Ascending aorta (tissue), 2 donors: ENCODE measurements at regions not wholly inside any gene's neighbourhood (a gene's known extent, or its start where the extent isn't known, plus 50 kb on each side); places are given as distances from the start of the nearest gene placed in this dataset.

Source experiments
- DNase-seq, 2 donors: peaks; one replicate each; pipeline ENCODE4 v3.0.0-alpha.2; 2019; ENCODE audit warnings: low spot score in 2 of 2
- H3K27ac ChIP-seq, 2 donors: fragments of 200-600 bp; sonication (generic); one replicate each; pipeline ENCODE4 v1.5.1; 2016 to 2017; ENCODE audit warnings: mild to moderate bottlenecking in 1 of 2
- H3K27me3 ChIP-seq: fragments of 200-600 bp; sonication (generic); one replicate; pipeline ENCODE4 v1.5.1; 2017
- H3K36me3 ChIP-seq, 2 donors: fragments of 200-600 bp; sonication (generic); one replicate each; pipeline ENCODE4 v1.5.1; 2016
- H3K4me1 ChIP-seq, 2 donors: fragments of 200-600 bp; sonication (generic); one replicate each; pipeline ENCODE4 v1.5.1; 2016 to 2017; ENCODE audit warnings: mild to moderate bottlenecking in 1 of 2
- H3K4me3 ChIP-seq, 2 donors: fragments of 200-600 bp; sonication (generic); one replicate each; pipeline ENCODE4 v1.5.1; 2016 to 2017; ENCODE audit warnings: mild to moderate bottlenecking in 1 of 2
- H3K9me3 ChIP-seq, 2 donors: fragments of 200-600 bp; sonication (generic); one replicate each; pipeline ENCODE4 v1.5.1; 2016
- intact Hi-C: fragments of 100-400 bp; cut with DNase I; formaldehyde crosslinking; loops from one replicate; pipeline ENCODE4 v1.15.1; 2023
- TF ChIP-seq, protein P1 (sequence below), 3 experiments: fragments of 200-600 bp in 2 of 3; fragments of 450-650 bp in 1 of 3; sonication (generic) in 2 of 3; IDR thresholded peaks; one replicate each; pipeline ENCODE4 v1.5.1; 2016 to 2019; ENCODE audit warnings: antibody characterized with exemption in 3 of 3, mild to moderate bottlenecking in 1 of 3, moderate library complexity in 1 of 3

DNA sequence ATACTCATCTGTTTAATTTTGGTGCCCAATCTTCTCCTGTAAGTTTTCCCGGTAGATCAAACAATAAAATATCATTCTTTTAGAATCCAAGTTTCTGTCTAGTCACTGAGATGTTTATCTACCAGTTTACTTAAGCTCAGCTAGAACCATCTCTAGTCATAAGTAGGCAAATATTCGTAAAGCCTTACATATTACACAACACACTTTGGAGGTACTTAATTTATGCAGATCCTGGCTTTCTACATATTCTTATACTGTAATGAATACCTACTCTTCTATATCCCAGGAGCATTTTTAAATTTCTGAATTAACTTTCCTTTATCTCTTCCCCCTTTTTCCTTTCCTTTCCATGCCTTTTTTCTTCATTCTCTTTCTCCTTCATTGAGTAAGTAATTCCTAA lies 185.9 kb upstream of the ZBTB20 start:
- Histone ChIP-seq H3K36me3 (no peaks in the 10 kb centered on the region), H3K9me3 (no peaks in the 10 kb centered on the region), H3K27ac (no peak overlapping the region), H3K4me1 (no peaks in the 10 kb centered on the region), H3K27me3 (no peaks in the 10 kb centered on the region), H3K4me3 (no peak overlapping the region)
- DNase-seq, result no peak
- intact Hi-C loops, result no loop called here
- TF ChIP-seq, protein P1, sequence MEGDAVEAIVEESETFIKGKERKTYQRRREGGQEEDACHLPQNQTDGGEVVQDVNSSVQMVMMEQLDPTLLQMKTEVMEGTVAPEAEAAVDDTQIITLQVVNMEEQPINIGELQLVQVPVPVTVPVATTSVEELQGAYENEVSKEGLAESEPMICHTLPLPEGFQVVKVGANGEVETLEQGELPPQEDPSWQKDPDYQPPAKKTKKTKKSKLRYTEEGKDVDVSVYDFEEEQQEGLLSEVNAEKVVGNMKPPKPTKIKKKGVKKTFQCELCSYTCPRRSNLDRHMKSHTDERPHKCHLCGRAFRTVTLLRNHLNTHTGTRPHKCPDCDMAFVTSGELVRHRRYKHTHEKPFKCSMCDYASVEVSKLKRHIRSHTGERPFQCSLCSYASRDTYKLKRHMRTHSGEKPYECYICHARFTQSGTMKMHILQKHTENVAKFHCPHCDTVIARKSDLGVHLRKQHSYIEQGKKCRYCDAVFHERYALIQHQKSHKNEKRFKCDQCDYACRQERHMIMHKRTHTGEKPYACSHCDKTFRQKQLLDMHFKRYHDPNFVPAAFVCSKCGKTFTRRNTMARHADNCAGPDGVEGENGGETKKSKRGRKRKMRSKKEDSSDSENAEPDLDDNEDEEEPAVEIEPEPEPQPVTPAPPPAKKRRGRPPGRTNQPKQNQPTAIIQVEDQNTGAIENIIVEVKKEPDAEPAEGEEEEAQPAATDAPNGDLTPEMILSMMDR (IDR thresholded peaks at IDR 0.05), result no peak

DNA sequence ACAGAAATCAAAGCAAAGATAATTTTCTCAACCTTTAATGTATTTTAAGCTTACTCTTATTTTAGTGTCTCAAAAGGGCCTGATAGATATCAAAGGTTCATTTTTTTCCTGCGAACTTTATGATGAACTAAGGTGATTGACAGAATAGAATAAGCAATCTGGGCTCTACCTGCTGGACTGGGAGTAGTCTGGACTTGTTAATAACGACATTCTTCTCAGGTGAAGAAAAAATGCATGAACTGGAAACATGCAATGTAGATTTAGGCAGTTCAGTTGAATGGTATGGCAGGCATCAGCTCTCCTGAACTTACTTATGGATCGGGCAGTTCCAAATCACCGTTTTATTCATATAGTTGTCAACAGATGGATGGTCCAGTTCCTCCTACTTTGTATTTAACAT lies 189.7 kb upstream of the ZBTB20 start:
- TF ChIP-seq, protein P1 (IDR thresholded peaks at IDR 0.05), result no peak
- DNase-seq, result no peak
- H3K9me3 ChIP-seq, result no peaks in the 10 kb centered on the region
- no peak overlapping the region for H3K27ac ChIP-seq
- intact Hi-C loops, result no loop called here
- H3K4me1 ChIP-seq, result no peaks in the 10 kb centered on the region
- no peaks in the 10 kb centered on the region for H3K27me3 ChIP-seq
- H3K36me3 ChIP-seq, result no peaks in the 10 kb centered on the region
- no peak overlapping the region for H3K4me3 ChIP-seq

DNA sequence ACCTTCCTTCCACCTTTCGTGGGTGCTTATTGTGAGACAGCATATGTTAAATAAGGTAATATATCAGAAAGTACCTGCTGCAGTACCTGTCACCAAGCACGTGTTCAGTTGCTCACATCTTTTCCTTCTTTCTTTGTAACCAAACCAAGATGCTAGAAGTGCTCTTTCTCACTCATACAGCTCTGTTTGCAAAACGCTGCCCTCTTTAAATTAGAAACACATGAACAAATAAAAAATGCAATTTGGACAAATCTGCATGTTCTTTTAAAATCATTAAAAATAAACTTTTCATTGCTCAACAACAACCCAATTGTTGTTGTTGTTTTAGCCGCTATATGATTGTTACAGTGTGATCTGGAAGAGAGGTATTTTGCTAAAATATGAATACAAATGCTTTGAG lies 193.5 kb upstream of the ZBTB20 start:
- intact Hi-C loops, result no loop called here
- Histone ChIP-seq H3K27me3 (no peaks in the 10 kb centered on the region), H3K36me3 (no peaks in the 10 kb centered on the region), H3K9me3 (no peaks in the 10 kb centered on the region), H3K4me3 (no peak overlapping the region), H3K27ac (no peak overlapping the region), H3K4me1 (no peaks in the 10 kb centered on the region)
- TF ChIP-seq, protein P1 (IDR thresholded peaks at IDR 0.05), result no peak
- no peak for DNase-seq

DNA sequence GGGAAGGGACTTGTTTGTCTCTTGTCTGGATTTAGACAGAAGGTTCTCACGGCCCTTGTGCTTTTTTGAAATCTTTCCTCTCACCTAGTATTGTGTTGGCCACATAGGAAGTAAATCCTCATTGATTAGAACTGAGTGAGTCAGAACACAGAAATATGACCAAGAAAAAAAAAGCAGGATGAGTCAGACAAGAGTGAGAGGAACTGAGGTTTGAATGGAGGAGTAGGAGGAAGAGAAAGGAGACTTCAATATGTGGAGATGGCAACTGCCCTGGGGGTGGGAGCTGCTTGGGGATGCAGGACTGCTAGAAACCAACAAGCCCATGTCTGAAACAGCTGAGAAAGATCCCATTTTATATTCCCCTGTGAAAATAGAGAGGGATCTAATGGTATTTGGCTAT lies 194.1 kb upstream of the ZBTB20 start:
- H3K4me1 ChIP-seq, result no peaks in the 10 kb centered on the region
- no peaks in the 10 kb centered on the region for H3K36me3 ChIP-seq
- intact Hi-C loops, result no loop called here

DNA sequence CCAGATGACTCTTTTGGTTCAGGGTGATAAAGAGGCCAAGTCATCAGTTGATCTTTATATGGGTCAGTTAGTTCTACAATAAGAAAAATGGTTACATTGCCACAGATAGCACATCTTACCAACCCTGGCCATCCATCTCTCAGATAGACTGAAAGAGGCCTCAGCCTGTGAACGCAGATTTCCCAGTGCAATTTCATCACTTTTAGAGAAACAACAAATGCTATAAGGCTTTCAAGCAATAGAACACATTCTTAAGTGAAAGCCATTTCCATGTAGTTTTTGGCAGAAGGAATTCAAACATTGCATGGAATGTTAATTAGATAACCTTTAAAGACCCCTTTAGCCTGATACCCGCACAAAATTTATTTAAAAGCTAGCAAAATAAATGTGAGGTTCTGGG lies 200.6 kb upstream of the ZBTB20 start:
- Histone ChIP-seq H3K27me3 (no peaks in the 10 kb centered on the region), H3K4me1 (peaks cover 0 to 5% of the 10 kb centered on the region in 2 donors), H3K4me3 (no peak overlapping the region), H3K27ac (no peak overlapping the region), H3K9me3 (no peaks in the 10 kb centered on the region), H3K36me3 (no peaks in the 10 kb centered on the region)
- DNase-seq, result no peak
- TF ChIP-seq, protein P1 (IDR thresholded peaks at IDR 0.05), result no peak
- intact Hi-C loops, result no loop called here

More for the DNA sequence above, 194.1 kb upstream of the ZBTB20 start:
- no peak for DNase-seq
- no peaks in the 10 kb centered on the region for H3K27me3 ChIP-seq
- no peak overlapping the region for H3K4me3 ChIP-seq
- H3K27ac ChIP-seq, result no peak overlapping the region
- TF ChIP-seq, protein P1 (IDR thresholded peaks at IDR 0.05), result no peak
- no peaks in the 10 kb centered on the region for H3K9me3 ChIP-seq

DNA sequence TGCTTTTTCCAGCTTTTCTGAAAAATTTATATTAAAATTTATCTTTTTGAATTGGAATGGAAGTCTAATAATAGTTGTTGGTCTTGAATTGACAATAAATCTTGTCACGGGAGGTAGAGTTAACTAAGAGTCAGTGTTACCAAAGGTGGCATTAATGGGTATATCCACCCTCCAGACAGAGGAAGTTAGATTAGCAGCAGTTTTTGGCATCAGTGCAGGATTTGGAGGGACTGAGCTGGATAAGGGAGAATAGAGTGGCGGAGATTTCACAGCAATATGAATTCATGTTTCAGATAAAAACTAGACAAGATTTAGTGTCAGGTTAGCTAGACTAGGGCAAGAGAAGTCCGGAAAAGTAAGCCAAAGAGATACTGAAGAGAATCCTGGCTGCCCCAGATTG lies 201.3 kb upstream of the ZBTB20 start:
- H3K27ac ChIP-seq, result no peak overlapping the region
- H3K36me3 ChIP-seq, result no peaks in the 10 kb centered on the region
- TF ChIP-seq, protein P1 (IDR thresholded peaks at IDR 0.05), result no peak
- no peak for DNase-seq
- intact Hi-C loops, result no loop called here
- H3K9me3 ChIP-seq, result peaks cover 0 to 5% of the 10 kb centered on the region in 2 donors
- H3K4me3 ChIP-seq, result no peak overlapping the region
- H3K4me1 ChIP-seq, result peaks cover 0 to 5% of the 10 kb centered on the region in 2 donors
- no peaks in the 10 kb centered on the region for H3K27me3 ChIP-seq
